HG03175 (cell line): ENCODE measurements at regions not wholly inside any gene's neighbourhood (a gene's known extent, or its start where the extent isn't known, plus 50 kb on each side); places are given as distances from the start of the nearest gene placed in this dataset.

Source experiments
- ATAC-seq: cut with Tn5 transposase; IDR thresholded peaks from one replicate; pipeline ENCODE4 v1.9.1; 2021; ENCODE audit warnings: mild to moderate bottlenecking, moderate library complexity; ENCODE audit not compliant: unreplicated experiment

DNA sequence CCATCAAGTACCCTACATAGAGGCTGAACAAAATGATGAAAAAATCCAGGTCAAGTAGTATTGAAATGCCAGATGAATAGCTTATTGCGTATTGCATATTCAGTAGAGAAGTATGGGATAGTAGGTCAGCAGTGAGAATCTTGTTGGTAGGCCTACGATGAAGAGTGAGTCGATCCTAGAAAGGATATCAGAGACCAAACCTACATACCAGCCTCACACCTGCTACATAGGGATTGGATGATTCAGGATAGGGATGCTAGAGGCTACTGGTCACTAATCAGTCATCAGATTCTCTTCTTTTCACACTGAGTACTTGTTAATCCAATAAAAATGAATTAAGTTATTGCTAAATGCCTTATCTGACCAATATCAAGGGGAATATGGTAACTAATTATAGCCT lies 274.5 kb downstream of the DSEL start:
- no peak for ATAC-seq

DNA sequence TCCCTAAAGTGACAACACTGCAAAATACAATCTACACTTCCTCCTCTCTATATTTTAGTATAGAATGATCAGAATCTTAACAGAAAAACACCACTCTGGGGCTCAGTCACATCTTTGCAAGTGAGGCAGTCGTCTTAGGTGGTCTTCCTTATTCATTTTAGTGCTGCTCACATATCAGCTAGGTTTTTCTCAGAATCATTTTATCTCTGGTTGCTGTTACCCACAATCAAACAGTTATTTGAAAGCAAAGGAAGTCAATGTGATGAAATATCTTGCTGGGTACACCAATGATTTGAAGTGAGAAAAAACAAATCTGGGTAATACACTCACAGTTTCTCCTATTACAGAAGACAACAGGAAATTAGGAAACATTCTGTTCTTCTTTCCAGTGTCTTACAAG lies 275.2 kb downstream of the DSEL start:
- ATAC-seq: no peak

DNA sequence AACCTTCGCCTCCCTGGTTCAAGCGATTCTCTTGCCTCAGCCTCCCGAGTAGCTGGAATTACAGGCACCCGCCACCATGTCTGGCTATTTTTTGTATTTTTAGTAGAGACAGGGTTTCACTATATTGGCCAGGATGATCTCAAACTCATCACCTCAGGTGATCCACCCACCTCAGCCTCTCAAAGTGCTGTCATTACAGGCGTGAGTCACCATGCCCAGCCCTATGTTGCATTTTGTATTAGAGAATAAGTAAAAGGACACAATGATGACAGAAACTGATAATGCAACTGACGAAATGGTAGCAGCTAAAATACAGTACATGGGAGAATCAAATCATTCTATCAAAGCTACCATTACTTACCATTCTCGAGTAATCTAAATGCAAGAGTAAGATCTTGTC lies 276.7 kb downstream of the DSEL start:
- no peak for ATAC-seq

DNA sequence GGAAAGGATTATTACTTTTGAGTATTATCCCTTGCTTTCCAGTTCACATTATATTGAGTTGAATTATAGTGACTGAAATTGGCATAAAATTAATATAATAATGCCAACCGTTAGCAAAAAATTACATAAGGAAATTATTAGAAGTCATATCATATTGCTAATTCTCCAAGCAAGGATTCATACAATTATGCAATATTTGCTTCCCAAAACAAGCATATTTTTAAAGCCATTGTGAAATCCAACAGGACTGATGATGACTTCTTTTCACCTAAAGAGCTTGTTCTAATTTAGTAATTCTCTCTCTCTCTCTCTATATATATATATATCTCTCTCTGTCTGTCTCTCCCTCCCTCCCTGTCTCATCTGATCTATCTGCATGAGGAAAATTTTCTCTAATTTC lies 283.5 kb downstream of the DSEL start:
- ATAC-seq: no peak

DNA sequence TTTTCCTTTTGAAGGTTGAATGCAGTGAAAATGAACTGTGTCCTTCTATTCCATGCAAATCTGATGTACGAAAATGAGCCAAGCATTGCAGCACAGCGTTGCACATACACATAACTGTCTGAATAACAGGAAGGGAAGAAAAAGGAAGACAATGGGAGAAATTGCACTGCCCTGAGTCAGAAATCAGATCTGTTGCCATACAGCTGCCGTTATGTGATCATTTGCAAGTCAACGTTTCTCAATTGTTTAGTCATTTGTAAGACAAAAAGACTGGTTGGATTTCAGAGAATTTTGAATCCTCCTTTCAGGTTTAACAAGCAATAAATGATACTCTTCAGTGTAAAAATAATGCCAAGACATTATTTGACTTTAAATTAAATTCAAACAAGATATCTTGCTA lies 284.1 kb downstream of the DSEL start:
- ATAC-seq: no peak

DNA sequence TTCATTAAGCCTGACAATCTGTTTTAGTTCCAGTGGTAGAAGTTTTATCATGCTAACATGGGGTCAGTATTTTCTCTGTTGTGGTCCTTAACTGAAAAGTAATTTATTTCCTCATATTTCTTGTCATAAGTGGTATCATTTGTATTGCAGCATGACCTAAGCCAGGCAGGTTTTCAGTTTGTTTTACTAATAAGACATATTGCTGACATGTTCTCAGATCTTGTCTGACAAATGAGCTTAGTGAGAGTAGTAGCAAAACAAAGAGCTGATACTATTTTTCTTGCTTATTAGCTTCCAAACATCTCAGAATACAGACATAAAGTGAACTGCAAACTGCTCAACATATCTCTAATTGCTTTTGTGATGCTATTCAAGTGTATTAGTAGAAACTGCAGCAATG lies 293.6 kb downstream of the DSEL start:
- ATAC-seq: no peak

DNA sequence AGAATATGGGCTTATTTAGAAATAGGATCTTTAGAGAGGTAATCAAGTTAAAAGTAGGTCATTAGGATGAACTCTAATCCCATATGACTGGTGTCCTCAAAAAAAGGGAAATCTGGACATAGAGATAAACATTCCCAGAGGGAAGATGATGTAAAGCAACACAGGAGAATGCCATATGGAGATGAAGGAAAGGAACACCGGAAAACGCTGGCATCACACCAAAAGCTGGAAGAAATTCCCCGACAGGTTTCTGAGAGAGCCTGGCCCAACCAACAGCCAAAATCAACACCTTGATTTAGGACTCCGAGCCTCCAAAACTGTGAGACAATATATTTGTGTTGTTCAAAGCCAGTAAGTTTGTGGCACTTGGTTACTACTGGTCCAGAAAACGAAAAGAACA lies 296.7 kb downstream of the DSEL start:
- ATAC-seq: no peak

DNA sequence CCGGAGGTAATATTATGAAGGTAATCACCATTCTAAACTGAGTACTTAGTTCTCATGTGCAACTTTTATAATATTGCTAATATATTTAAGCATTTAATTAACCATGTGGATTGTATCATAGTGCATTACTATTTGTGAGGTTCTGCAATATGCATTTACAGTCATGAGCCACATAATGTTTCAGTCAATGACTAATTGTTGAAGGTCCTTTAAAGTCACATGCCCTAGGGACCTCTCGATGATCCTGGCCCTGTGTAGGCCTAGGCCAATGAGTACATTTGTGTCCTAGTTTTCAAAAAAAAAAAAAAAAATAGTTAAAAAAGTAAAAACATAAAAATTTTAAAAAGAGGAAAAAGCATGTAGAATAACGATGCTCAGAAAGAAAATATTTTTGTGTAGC lies 298.0 kb downstream of the DSEL start:
- no peak for ATAC-seq

DNA sequence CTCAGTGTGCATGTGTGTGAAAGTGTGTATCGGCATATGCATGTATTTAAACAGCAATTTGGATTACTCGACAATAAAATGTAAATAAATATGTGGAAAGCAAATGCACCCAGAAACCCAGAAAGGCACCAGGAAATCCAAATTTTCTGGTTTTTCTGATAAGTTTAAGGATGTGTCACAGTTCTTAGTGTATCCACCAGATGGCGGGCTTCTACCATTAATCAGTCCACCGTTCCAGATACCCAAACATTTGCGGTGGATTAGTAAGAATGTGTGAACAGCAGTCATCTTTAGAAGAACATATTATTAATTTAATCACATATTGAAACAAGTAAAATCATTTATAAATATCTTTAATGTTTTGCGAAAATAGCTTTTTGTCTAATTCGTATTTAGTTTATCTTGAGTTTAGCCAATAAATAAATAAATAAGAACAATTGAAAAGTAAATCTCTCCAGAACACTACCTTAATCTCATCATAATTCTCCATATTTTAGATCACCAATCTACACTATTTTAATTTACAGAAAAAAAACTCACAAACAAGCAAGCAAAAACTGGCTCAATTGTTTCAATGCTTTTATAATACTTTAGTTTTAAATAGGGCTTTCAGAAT lies 298.9 kb downstream of the DSEL start:
- ATAC-seq: peak; percentile 88

DNA sequence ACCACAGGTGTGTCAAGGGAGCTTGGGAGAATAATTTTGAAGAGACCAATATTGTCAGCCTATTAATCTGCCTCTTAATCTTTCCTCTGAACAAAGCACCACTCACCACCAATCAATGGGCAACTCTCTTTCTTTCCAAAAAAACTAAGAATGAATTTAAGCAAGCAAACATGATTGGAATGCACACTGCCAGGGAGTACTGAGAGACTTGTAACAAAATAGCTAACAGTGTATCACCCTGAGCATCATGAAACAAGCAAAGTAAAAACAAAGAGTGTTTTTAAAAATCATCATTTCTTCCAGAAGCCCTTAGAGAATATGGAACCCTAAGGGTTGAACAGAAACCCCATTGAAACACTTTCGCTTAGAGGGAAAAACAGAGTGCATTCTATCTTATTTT lies 299.7 kb downstream of the DSEL start:
- ATAC-seq: no peak

DNA sequence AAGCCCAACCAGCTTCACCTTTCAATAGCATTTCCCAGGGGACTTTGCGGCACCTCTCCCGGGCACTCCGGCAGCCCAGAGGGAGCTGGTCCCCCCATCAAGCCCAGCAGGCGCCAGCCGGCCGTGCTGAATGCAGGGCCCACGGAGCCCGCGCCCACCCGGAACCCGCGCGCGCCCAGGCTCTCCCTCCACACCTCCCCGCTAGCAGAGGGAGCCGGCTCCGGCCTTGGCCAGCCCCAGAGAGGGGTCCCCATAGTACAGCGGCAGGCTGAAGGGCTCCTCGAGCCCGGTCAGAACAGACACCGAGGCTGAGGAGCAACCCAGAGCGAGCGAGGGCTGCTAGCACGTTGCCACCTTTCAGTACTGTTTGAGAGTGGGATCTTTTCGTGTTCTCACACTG lies 300.8 kb downstream of the DSEL start:
- no peak for ATAC-seq

DNA sequence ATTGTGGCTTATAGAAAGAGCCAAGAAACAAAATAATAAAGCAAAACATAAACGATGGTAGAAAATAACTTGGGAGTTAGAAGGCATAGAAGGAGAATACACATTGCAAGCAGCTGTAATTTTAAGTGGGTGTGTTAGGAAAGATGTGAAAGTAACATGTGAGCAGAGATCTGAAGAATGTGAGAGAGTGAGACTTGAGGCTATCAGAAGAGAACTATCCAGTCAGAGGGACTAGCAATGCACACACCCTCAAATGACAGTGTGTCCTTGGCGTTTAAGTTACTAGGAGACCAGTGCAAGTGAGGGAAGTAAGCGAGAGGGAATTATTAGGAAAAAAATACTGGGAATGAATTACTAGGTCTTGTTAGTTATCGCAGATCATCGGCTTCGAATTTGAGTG lies 304.9 kb downstream of the DSEL start:
- no peak for ATAC-seq

DNA sequence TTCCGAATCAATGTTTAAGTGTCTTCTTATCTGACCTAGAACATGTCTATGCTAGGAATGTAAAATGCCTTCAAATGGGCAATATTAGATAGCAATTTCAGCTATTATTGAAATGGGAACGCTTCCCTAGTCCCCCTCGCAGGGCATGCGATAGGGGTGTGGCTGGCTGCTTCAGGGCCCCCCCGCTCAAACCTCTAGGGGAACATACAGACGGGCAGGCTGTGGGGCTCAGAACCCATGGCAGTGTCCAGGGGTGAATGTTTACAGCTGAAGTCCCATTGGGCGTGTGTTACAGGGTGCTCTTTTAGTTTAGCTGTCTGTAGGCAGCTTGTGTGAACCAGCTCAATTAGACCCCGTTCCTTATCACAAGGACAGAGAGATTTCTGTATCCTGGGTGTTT lies 315.9 kb downstream of the DSEL start:
- ATAC-seq: peak; percentile 22

DNA sequence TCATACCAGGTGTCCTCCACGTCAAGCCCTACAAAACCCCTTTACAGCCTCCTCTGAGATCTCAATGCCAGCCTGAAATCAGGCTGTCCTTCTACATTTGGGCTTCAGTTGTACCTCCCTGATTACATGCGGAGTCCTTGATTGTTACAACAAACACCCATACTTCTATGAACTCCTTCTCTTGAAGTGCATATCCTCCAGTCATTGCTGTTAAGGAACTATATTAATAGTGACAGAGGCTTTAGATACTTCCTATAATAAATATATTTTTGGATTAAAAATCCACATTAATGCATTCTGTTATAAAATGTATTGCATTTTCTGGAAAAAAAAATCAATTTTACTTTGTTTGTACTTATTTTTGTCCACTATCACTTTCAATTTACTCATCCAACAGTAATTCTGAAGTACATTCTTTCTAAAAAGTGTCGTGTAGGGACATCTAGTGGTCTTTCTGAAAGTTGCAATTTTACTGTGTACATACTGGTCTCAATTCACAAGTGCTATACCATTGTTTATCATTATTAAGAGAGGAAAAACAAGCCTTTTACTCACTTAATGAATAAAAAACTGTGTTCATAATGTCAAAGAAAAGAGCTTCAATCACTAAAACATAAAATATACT lies 316.4 kb downstream of the DSEL start:
- ATAC-seq: peak; percentile 95

DNA sequence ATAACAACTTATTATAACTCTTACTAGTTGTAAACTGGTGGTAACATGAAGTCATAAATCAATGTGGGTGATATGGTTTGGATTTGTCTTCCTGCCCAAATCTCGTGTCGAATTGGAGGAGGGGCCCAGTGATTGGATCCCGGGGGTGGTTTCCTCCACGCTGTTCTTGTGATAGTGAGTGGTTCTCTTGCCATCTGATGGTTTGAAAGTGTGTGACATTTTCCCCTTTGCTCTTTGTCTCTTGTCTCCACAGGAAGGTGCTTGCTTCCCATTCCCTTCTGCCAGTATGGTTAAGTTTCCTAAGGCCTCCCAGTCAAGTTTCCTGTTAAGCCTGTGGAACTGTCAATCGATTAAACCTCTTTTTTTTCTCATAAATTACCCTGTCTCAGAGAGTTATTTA lies 321.6 kb downstream of the DSEL start:
- ATAC-seq: no peak

DNA sequence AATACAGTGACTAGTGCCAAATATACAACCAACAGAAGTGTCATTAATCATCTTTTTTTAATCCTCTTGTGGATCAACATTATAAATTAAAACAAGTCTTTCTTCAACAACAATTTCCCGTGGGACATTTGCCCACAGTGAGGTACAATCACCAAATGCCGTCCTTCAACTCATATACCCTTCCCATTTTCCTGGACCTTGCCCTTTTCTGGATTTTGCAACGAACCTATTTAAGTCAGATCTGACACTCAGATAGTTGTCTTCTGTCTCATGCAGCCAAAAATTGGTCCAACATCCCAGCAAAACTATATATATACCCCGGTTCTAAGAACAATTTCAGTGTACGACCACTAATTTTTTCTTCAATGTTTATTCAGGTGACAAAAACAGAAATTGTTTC lies 324.0 kb downstream of the DSEL start:
- ATAC-seq: no peak

DNA sequence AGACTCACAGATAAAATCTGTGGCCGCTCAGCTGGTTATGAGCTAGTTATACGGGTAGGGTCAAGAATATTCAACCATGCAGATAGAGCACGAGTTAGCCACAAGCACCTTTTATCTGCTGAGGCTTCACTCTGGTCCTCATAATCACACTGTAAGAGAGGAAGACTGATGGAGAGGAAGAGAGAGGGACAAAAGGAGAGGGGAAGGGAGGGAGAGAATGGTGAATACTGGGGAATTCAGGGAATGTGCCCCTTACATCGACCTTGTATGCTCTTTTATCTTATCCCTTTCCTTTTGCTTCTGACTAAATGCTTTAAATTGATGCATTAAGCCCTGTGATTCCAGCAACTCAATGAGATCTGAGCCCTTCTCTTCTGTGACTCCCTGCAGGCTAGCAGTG lies 333.1 kb downstream of the DSEL start:
- no peak for ATAC-seq

DNA sequence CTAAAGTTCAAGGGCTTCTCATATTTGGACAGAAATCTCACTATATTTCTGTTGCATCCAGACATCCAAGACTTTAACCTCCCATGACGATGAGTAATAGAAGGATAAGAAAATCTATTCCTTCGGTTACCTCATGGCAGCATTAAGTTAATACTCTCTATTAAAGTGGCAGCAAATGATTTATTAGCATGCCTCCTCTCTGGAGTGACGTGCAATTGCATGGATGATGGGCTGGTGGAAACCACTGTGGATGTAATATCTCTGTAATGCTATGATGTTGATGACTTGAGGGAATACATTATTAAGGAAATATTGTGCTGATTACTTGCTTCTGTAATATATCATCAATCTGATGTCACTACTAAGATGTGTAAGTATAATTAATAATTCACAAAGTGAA lies 336.8 kb downstream of the DSEL start:
- no peak for ATAC-seq

DNA sequence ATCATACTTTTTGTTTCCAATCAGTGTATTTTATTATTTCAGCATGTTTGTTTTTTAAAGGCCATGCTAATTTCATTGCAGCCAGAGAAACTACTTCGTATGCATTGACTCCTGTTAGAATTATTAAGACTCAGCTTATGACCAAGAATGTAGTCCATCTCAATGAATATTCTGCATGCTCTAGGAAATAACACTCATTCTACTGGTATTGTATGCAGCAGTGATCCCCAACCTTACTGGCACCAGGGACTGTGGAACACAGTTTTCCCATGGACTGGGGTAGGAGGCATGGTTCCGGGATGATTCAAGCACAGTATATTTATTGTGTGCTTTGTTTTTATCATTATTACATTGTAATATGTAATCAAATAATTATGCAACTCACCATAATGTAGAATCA lies 356.9 kb downstream of the DSEL start:
- ATAC-seq: no peak

DNA sequence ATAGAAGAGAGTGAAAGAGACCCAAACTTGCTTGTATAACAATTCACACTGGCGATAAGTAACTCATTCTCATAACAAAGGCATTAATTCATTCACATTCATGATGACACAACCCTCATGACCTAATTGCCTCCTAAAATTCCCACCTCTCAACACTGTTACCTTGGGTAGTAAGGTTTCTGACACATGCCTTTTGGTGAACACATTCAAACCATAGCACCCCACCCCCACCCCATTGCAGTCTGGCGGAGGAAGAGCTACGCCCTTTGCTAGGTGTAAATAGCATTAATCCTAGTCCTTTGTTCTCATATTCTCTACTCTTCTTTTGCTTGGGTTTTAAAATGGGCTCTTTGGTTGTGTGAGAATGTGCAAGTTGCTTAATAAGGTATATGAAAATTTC lies 361.5 kb downstream of the DSEL start:
- ATAC-seq: no peak

DNA sequence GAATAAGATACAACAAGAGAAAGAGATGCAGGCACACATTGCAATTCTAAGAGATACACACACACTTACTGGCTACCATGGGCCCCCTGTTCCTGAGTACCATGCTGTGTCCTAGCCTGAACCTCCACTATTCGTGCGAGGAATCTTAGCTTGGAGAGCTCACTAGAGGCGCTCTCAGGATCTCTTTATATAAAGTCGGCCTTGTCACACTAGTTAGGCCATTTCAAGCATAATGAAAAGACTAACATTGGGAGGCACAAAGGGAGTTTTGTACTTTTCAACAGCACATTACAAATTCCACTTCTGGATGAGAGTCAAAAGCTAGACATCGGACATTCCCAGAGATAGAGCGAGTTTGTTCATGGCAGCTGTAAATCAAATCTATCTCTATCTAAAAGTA lies 365.2 kb downstream of the DSEL start:
- no peak for ATAC-seq

DNA sequence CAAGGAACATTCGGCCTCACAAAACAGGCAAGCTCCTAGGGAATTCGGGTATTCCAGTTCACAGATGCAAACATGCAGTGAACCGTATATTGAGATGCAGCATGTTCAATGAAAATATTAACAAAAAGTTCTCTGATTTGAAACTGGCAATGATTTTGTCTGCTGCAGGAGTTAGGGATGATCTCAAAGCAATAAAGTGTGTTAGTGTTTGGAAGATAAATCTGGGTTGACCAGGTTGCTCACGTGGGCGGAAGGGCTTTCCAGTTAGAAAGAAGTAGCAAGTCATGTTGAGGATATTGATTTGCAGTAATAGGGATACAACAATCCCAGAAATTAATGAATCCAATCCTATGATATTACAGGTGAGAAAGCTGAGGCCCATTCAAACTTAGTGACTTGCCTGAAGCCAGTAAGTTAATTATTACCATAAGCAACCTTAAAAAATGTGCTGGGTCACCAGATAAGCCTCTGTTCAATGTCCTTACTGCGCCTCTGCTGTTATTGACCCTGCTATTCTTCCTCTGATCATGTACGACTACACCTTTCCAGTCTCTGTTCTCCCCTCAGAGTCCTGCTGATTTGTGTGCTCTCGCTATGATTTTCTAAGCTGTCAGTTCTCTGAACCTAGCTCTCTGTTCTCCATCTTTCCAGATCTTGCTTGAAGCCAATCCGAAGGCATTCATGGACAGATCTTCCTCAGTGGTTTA lies 370.8 kb downstream of the DSEL start:
- ATAC-seq: no peak

DNA sequence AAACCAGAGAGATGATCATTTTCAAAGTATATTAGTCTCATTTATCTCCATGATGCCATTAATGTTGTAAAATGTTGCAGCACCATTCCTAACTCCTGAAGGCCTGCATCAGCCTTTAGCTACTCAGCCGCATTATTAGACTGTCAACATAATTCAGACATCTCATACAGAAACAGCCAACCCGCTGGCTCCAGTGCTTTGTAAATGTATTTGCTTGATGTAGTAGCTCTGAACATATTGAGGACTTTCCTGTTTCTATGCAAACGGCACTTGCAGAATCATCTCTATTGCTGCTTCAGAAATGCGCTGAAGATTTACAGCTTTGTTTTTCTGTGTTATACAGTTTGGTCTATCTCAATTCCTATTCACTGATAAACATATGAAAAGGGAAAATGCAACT lies 372.2 kb downstream of the DSEL start:
- ATAC-seq: no peak
